Mesenchymal stem cell (in vitro differentiated cells and primary cell): ENCODE measurements at regions not wholly inside any gene's neighbourhood (a gene's known extent, or its start where the extent isn't known, plus 50 kb on each side); places are given as distances from the start of the nearest gene placed in this dataset.
A peak's percentile ranks its signal among the peaks of the same experiment; 100 is the strongest.

Experiments used
- DNase-seq: peaks from one replicate; pipeline ENCODE4 v3.0.0-alpha.2; 2013
- H2AFZ ChIP-seq: one replicate; pipeline ENCODE4 v1.6.1; 2013; ENCODE audit warnings: low read depth, mild to moderate bottlenecking, control low read depth, inconsistent platforms, low read length, moderate library complexity
- H2AK5ac ChIP-seq: 2 replicates; pipeline ENCODE4 v1.6.1; 2013; ENCODE audit warnings: low read length, moderate library complexity, mild to moderate bottlenecking, inconsistent platforms; ENCODE audit not compliant: severe bottlenecking
- H2BK120ac ChIP-seq: one replicate; pipeline ENCODE4 v1.6.1; 2013; ENCODE audit warnings: low read depth, mild to moderate bottlenecking, inconsistent platforms, low read length, moderate library complexity
- H2BK12ac ChIP-seq, 2 experiments: one replicate each; pipeline ENCODE4 v1.6.1; 2013; ENCODE audit warnings: inconsistent platforms in 2 of 2, low read length in 2 of 2, mild to moderate bottlenecking in 2 of 2, moderate library complexity in 2 of 2, control low read depth in 1 of 2
- H2BK15ac ChIP-seq: one replicate; pipeline ENCODE4 v1.6.1; 2013; ENCODE audit warnings: mild to moderate bottlenecking, low read depth, inconsistent platforms; ENCODE audit not compliant: poor library complexity, severe bottlenecking
- H2BK5ac ChIP-seq: 2 replicates; pipeline ENCODE4 v1.6.1; 2013; ENCODE audit warnings: low read depth, mild to moderate bottlenecking, low read length, control low read depth, inconsistent platforms; ENCODE audit not compliant: poor library complexity, severe bottlenecking
- H3K14ac ChIP-seq, 2 experiments: one replicate each; pipeline ENCODE4 v1.6.1; 2013; ENCODE audit warnings: inconsistent platforms in 2 of 2, low read length in 2 of 2, control low read depth in 1 of 2, mild to moderate bottlenecking in 1 of 2, moderate library complexity in 1 of 2
- H3K18ac ChIP-seq, 2 experiments: one replicate each; pipeline ENCODE4 v1.6.1; 2013; ENCODE audit warnings: inconsistent platforms in 2 of 2, low read length in 2 of 2, control low read depth in 1 of 2, low read depth in 1 of 2, mild to moderate bottlenecking in 1 of 2
- H3K23ac ChIP-seq, 2 experiments: one replicate each; pipeline ENCODE4 v1.6.1; 2013; ENCODE audit warnings: inconsistent platforms in 2 of 2, low read length in 2 of 2, mild to moderate bottlenecking in 2 of 2, moderate library complexity in 2 of 2, control low read depth in 1 of 2
- H3K27ac ChIP-seq: 2 replicates; pipeline ENCODE4 v1.5.1; 2013; ENCODE audit warnings: mild to moderate bottlenecking, moderate library complexity, low read length, control low read depth, inconsistent platforms; ENCODE audit not compliant: poor library complexity, severe bottlenecking
- H3K27me3 ChIP-seq, 2 experiments: 2 replicates each; pipeline versions ENCODE4 v1.6.1 to v1.7.0; 2013; ENCODE audit warnings: low read length in 2 of 2, mild to moderate bottlenecking in 2 of 2, moderate library complexity in 2 of 2, control low read depth in 1 of 2, inconsistent platforms in 1 of 2; ENCODE audit not compliant: control insufficient read depth in 1 of 2, insufficient read depth in 1 of 2
- H3K36me3 ChIP-seq, 2 experiments: 2 replicates each; pipeline versions ENCODE4 v1.6.1 to v1.7.0; 2013; ENCODE audit warnings: low read length in 2 of 2, control low read depth in 1 of 2, inconsistent platforms in 1 of 2, low read depth in 1 of 2, mild to moderate bottlenecking in 1 of 2; ENCODE audit not compliant: insufficient read depth in 2 of 2, control insufficient read depth in 1 of 2
- H3K4ac ChIP-seq, 2 experiments: one replicate each; pipeline ENCODE4 v1.6.1; 2013; ENCODE audit warnings: inconsistent platforms in 2 of 2, low read length in 2 of 2, mild to moderate bottlenecking in 2 of 2, moderate library complexity in 2 of 2, control low read depth in 1 of 2, low read depth in 1 of 2
- H3K4me1 ChIP-seq: 2 replicates; pipeline ENCODE4 v1.6.1; 2013; ENCODE audit warnings: low read depth, low read length, control low read depth; ENCODE audit not compliant: control insufficient read depth, insufficient read depth
- H3K4me2 ChIP-seq: 2 replicates; pipeline ENCODE4 v1.6.1; 2013; ENCODE audit warnings: low read length, mild to moderate bottlenecking, inconsistent platforms; ENCODE audit not compliant: poor library complexity, severe bottlenecking
- H3K4me3 ChIP-seq, 2 experiments: 2 replicates each; pipeline versions ENCODE4 v1.5.1 to v1.7.0; 2013; ENCODE audit warnings: low read length in 2 of 2, mild to moderate bottlenecking in 2 of 2, control low read depth in 1 of 2, low read depth in 1 of 2; ENCODE audit not compliant: insufficient read depth in 1 of 2
- H3K79me1 ChIP-seq: replicated peaks from 2 replicates; pipeline ENCODE4 v1.6.1; 2013; ENCODE audit warnings: mild to moderate bottlenecking, control low read depth, low read length, inconsistent platforms; ENCODE audit not compliant: poor library complexity, severe bottlenecking
- H3K9ac ChIP-seq: 2 replicates; pipeline ENCODE4 v1.7.0; 2013; ENCODE audit warnings: mild to moderate bottlenecking, low read length, moderate library complexity
- H3K9me3 ChIP-seq: 2 replicates; pipeline ENCODE4 v1.7.0; 2013; ENCODE audit warnings: mild to moderate bottlenecking, low read length; ENCODE audit not compliant: control insufficient read depth
- H4K8ac ChIP-seq: one replicate; pipeline ENCODE4 v1.6.1; 2013; ENCODE audit warnings: inconsistent platforms, mild to moderate bottlenecking, low read length, moderate library complexity
- H4K91ac ChIP-seq: one replicate; pipeline ENCODE4 v1.6.1; 2013; ENCODE audit warnings: mild to moderate bottlenecking, low read length, inconsistent platforms
- WGBS: methylation state at CpG from one replicate; pipeline ENCODE4 v1.1.7; 2013; ENCODE audit warnings: mixed read lengths; 5-methylcytosine and 5-hydroxymethylcytosine counted together

DNA sequence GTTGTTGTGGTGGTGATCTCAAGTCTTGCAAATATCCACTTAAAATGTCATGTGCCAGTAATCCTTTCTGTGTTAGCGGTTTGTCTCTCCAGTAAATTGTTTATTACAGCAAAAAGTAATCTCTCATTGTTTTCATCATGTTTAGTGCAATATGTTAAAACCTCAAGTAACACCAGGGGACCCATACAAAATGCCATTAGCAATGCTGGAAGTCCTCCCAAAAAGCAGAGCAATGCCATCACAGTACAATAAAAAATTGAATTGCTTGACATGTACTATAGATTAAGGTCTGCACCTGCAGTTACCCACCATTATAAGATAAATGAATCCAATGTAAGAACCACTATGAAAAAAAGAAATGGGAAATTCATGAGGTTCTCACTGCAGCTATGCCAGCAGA lies 1606.5 kb downstream of the BRINP3 start:
- H3K27me3 ChIP-seq: no peaks in the 10 kb centered on the region
- no peaks in the 10 kb centered on the region for H3K79me1 ChIP-seq
- H3K4me2 ChIP-seq: no peak overlapping the region
- H2BK5ac ChIP-seq: no peak overlapping the region
- H3K9me3 ChIP-seq: peaks cover 16% of the 10 kb centered on the region
- no peak overlapping the region for H3K18ac ChIP-seq
- H2BK120ac ChIP-seq: no peak overlapping the region
- no peak overlapping the region for H4K8ac ChIP-seq
- H3K27ac ChIP-seq: no peak overlapping the region
- H4K91ac ChIP-seq: no peak overlapping the region
- H3K23ac ChIP-seq: no peak overlapping the region
- no peak overlapping the region for H3K4me3 ChIP-seq
- H3K4ac ChIP-seq: no peak overlapping the region
- DNase-seq: no peak
- no peak overlapping the region for H2BK15ac ChIP-seq
- H3K4me1 ChIP-seq: no peaks in the 10 kb centered on the region
- H2BK12ac ChIP-seq: no peak overlapping the region
- no peaks in the 10 kb centered on the region for H3K36me3 ChIP-seq
- no peak overlapping the region for H2AK5ac ChIP-seq
- no peak overlapping the region for H3K14ac ChIP-seq
- WGBS: 60% methylated on average over 1 of the region's 1 CpG
- no peak overlapping the region for H3K9ac ChIP-seq
- no peak overlapping the region for H2AFZ ChIP-seq

DNA sequence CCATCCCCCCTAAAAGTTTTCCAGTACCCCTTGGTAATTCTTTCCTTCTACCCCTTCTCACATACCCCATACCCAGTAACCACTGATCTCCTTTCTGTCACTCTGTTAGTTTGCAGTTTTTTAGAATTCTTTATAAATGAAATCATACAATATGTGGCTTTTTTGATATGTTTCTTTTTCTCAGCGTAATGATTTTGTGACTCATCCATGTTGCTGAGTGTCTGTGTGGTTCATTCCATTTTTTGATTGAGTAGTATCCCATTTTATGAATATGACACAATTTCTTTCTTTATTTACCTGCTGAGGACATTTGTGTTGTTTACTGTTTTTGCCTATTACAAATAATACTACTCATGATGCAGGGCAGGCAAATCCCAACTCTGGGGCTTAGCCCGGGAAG lies 1605.3 kb downstream of the BRINP3 start:
- H3K79me1 ChIP-seq: no peaks in the 10 kb centered on the region
- no peaks in the 10 kb centered on the region for H3K36me3 ChIP-seq
- no peaks in the 10 kb centered on the region for H3K27me3 ChIP-seq
- H3K4ac ChIP-seq: no peak overlapping the region
- H3K14ac ChIP-seq: no peak overlapping the region
- no peaks in the 10 kb centered on the region for H3K4me1 ChIP-seq
- no peak overlapping the region for H3K4me3 ChIP-seq
- no peak for DNase-seq
- no peak overlapping the region for H2BK120ac ChIP-seq
- no peak overlapping the region for H2BK5ac ChIP-seq
- WGBS: no CpG with 5 or more reads among the region's 2 CpGs
- H2BK15ac ChIP-seq: no peak overlapping the region
- H3K4me2 ChIP-seq: no peak overlapping the region
- H3K27ac ChIP-seq: no peak overlapping the region
- H4K91ac ChIP-seq: no peak overlapping the region
- H2BK12ac ChIP-seq: no peak overlapping the region
- no peak overlapping the region for H4K8ac ChIP-seq
- no peak overlapping the region for H2AK5ac ChIP-seq
- no peak overlapping the region for H3K18ac ChIP-seq
- no peak overlapping the region for H3K9ac ChIP-seq
- no peak overlapping the region for H2AFZ ChIP-seq
- no peak overlapping the region for H3K23ac ChIP-seq
- H3K9me3 ChIP-seq: peaks cover 15% of the 10 kb centered on the region

DNA sequence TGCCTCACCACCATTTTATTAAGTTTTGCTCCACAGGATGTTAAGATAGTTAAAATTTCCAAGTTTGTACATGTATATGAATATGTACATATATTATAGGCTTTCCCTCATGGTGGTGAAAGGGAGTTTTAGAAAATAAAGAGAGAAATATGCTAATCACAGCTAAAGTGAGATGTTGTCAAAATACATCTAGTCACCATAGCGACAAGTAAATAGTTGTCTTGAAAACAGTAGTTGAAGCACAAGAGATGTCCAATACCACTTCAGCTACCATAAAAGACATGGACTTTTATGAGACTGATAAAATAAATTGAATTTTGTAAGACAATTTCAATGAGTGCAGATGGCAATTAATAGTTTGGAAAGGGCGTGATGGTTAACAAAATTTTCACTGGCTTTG lies 1600.0 kb downstream of the BRINP3 start:
- no peak overlapping the region for H2BK5ac ChIP-seq
- DNase-seq: peak; percentile 3
- no peaks in the 10 kb centered on the region for H3K4me1 ChIP-seq
- H3K18ac ChIP-seq: no peak overlapping the region
- H3K4me2 ChIP-seq: no peak overlapping the region
- H3K14ac ChIP-seq: no peak overlapping the region
- no peaks in the 10 kb centered on the region for H3K36me3 ChIP-seq
- H4K91ac ChIP-seq: no peak overlapping the region
- peaks cover 9% of the 10 kb centered on the region for H3K9me3 ChIP-seq
- H2BK120ac ChIP-seq: no peak overlapping the region
- H3K23ac ChIP-seq: no peak overlapping the region
- H3K4me3 ChIP-seq: no peak overlapping the region
- H3K4ac ChIP-seq: no peak overlapping the region
- no peak overlapping the region for H2BK12ac ChIP-seq
- no peak overlapping the region for H3K9ac ChIP-seq
- no peak overlapping the region for H4K8ac ChIP-seq
- no peak overlapping the region for H2BK15ac ChIP-seq
- H2AFZ ChIP-seq: no peak overlapping the region
- no peak overlapping the region for H2AK5ac ChIP-seq
- 80% methylated on average over 1 of the region's 2 CpGs for WGBS
- H3K27me3 ChIP-seq: no peaks in the 10 kb centered on the region
- no peaks in the 10 kb centered on the region for H3K79me1 ChIP-seq
- H3K27ac ChIP-seq: no peak overlapping the region

DNA sequence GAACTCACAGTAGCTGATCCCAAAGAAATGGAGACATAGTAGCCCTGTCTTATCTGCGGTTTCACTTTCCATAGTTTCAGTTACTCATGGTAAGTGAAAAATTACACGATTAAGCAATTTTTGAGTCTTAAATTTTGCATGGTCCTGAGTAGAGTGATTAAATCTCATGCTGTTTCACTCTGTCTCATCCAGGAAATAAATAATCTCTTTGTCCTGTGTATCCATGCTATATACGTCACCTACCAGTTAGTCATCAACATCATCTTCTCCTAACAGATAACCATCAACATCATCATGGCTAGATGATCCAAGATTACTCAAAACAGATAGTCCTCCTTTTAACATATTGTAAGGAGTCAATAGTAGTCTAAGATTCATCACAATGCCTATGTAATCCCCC lies 1589.3 kb downstream of the BRINP3 start:
- H4K8ac ChIP-seq: no peak overlapping the region
- DNase-seq: peak; percentile 4
- H3K18ac ChIP-seq: no peak overlapping the region

More for the DNA sequence above, 1589.3 kb downstream of the BRINP3 start:
- no peak overlapping the region for H3K4ac ChIP-seq
- no peak overlapping the region for H3K4me3 ChIP-seq
- H2AK5ac ChIP-seq: no peak overlapping the region
- 60% methylated on average over 1 of the region's 3 CpGs for WGBS
- no peak overlapping the region for H3K14ac ChIP-seq
- no peak overlapping the region for H2BK120ac ChIP-seq
- no peaks in the 10 kb centered on the region for H3K36me3 ChIP-seq
- H2BK15ac ChIP-seq: no peak overlapping the region
- H2BK12ac ChIP-seq: no peak overlapping the region
- no peak overlapping the region for H3K9ac ChIP-seq
- H3K27me3 ChIP-seq: no peaks in the 10 kb centered on the region
- H4K91ac ChIP-seq: no peak overlapping the region
- H2AFZ ChIP-seq: no peak overlapping the region
- no peak overlapping the region for H3K27ac ChIP-seq
- no peak overlapping the region for H2BK5ac ChIP-seq
- no peak overlapping the region for H3K23ac ChIP-seq
- no peaks in the 10 kb centered on the region for H3K9me3 ChIP-seq
- H3K79me1 ChIP-seq: no peaks in the 10 kb centered on the region
- no peaks in the 10 kb centered on the region for H3K4me1 ChIP-seq
- no peak overlapping the region for H3K4me2 ChIP-seq
